Heart left ventricle (tissue), 16 donors: ENCODE measurements at regions not wholly inside any gene's neighbourhood (a gene's known extent, or its start where the extent isn't known, plus 50 kb on each side); places are given as distances from the start of the nearest gene placed in this dataset.
A peak's percentile ranks its signal among the peaks of the same experiment; 100 is the strongest.

Experiments used
- ATAC-seq, 4 donors: fragments of 200-7000 bp; cut with Tn5 transposase; one replicate each; pipeline ENCODE4 v1.9.1; 2020 to 2022; ENCODE audit warnings: moderate library complexity in 4 of 4, mild to moderate bottlenecking in 3 of 4, moderate number of reproducible peaks in 1 of 4
- DNase-seq, 5 donors: peaks; one replicate each; pipeline ENCODE4 v3.0.0-alpha.2; 2020
- H3K27ac ChIP-seq, 12 donors: fragments of 200-600 bp; sonication (generic) in 4 of 12; one replicate each; pipeline versions ENCODE4 v1.5.0 to v1.8.0; 2016 to 2022; ENCODE audit warnings: mild to moderate bottlenecking in 2 of 12
- H3K27me3 ChIP-seq, 9 donors: fragments of 200-600 bp; sonication (generic) in 2 of 9; one replicate each; pipeline versions ENCODE4 v1.5.1 to v1.8.0; 2016 to 2022; ENCODE audit warnings: mild to moderate bottlenecking in 3 of 9
- H3K36me3 ChIP-seq, 9 donors: fragments of 200-600 bp; sonication (generic) in 2 of 9; one replicate each; pipeline versions ENCODE4 v1.5.0 to v1.8.0; 2018 to 2022; ENCODE audit warnings: mild to moderate bottlenecking in 2 of 9
- H3K4me1 ChIP-seq, 12 donors: fragments of 200-600 bp; sonication (generic) in 4 of 12; one replicate each; pipeline versions ENCODE4 v1.5.0 to v1.8.0; 2016 to 2022; ENCODE audit warnings: mild to moderate bottlenecking in 3 of 12
- H3K4me3 ChIP-seq, 12 donors: fragments of 200-600 bp; sonication (generic) in 4 of 12; one replicate each; pipeline versions ENCODE4 v1.5.0 to v1.8.0; 2017 to 2022; ENCODE audit warnings: mild to moderate bottlenecking in 9 of 12, moderate library complexity in 4 of 12
- H3K9me3 ChIP-seq, 12 donors: fragments of 200-600 bp; sonication (generic) in 4 of 12; one replicate each; pipeline versions ENCODE4 v1.5.0 to v1.8.0; 2016 to 2022; ENCODE audit warnings: mild to moderate bottlenecking in 1 of 12
- CTCF ChIP-seq, 12 donors: fragments of 200-600 bp; sonication (generic) in 4 of 12; IDR thresholded peaks; one replicate each; pipeline versions ENCODE4 v1.5.0 to v1.8.0; 2018 to 2022; ENCODE audit warnings: antibody characterized with exemption in 12 of 12, mild to moderate bottlenecking in 5 of 12
- POLR2A ChIP-seq, 2 donors: fragments of 450-650 bp; IDR thresholded peaks; one replicate each; pipeline ENCODE4 v1.6.1; 2017; ENCODE audit warnings: antibody characterized with exemption in 2 of 2, mild to moderate bottlenecking in 2 of 2, moderate library complexity in 2 of 2
- WGBS, 4 donors: extraction: QIAGEN DNeasy Blood & Tissue Kit in 2 of 4; methylation state at CpG; one replicate each; pipeline versions ENCODE4 v1.1.5 to v1.1.7; 2013 to 2018; 5-methylcytosine and 5-hydroxymethylcytosine counted together
- intact Hi-C, 10 donors: fragments of 100-400 bp; cut with DNase I; formaldehyde crosslinking; loops; one replicate each; pipeline versions ENCODE4 v1.11.1 to v1.14.2; 2022
- donor health status: ischemic (EF 13 %, LVEDD 7.1; RV severe dilation, severe dysfunction).
- donor health status: healthy with polysubstance abuse.
- donor health status: DM: no; HTN: yes; CAD: no.
- donor health status: DM: no; HTN: no; CAD: no.
- donor health status: ischemic (EF 25% LVEDD 6.9; RV normal size, moderate dysfunction).
- donor health status: ischemic (EF 25% LVEDD 5.7; RV mildly dilated, moderate dysfunction).
- donor health status: healthy.
- donor health status: DM: yes; HTN: yes; CAD: no.
- donor health status: ischemic (EF 35%, LVEDD 5.7; RV mildly dilated, moderate dysfunction).
- donor health status: nonischemic (EF 11% LVEDD 7.7; RV severe dilation, severe dysfunction).
- donor health status: DM: yes; HTN: yes; CAD: no.
- donor health status: PGD.
- donor health status: ischemic (EF 29% LVEDD 5.4; RV normal size, mild dysfunction).
- donor health status: nonischemic (EF 23%, LVEDD 6.1; RV moderate dilation, normal function).

- H3K27ac ChIP-seq = no peak overlapping the region
These were observed 70.5 kb downstream of the FAM217A start for GRCh38 chr6:4008324-4009047.

GRCh38 chr6:4009486-4009885 is 69.5 kb downstream of the FAM217A start:
- no peak for ATAC-seq
- intact Hi-C loops = no loop called here
- TF ChIP-seq CTCF (IDR thresholded peaks at IDR 0.05) (no peak), POLR2A (IDR thresholded peaks at IDR 0.05) (no peak)
- no peak for DNase-seq
- peaks cover 0 to 8% (median 0%) of the 10 kb centered on the region in 9 donors for H3K36me3 ChIP-seq
- peaks cover 0 to 5% (median 0%) of the 10 kb centered on the region in 12 donors for H3K9me3 ChIP-seq
- no peaks in the 10 kb centered on the region for H3K27me3 ChIP-seq
- H3K27ac ChIP-seq = no peak overlapping the region
- 91 to 96% (median 94%) methylated on average over 8 of the region's 8 CpGs for WGBS, 4 donors
- peaks cover 0 to 31% (median 8%) of the 10 kb centered on the region in 12 donors for H3K4me1 ChIP-seq
- no peak overlapping the region for H3K4me3 ChIP-seq

More at GRCh38 chr6:4008324-4009047, 70.5 kb downstream of the FAM217A start:
- ATAC-seq (peak in 3 of 4 donors; percentile 48 to 70 (median 66)), DNase-seq (no peak)
- intact Hi-C loops = no loop called here
- TF ChIP-seq POLR2A (IDR thresholded peaks at IDR 0.05) (no peak), CTCF (IDR thresholded peaks at IDR 0.05) (peak in 11 of 12 donors; percentile 13 to 58 (median 42))
- 68 to 76% (median 75%) methylated on average over 3 of the region's 3 CpGs for WGBS, 4 donors
- peaks cover 0 to 31% (median 8%) of the 10 kb centered on the region in 12 donors for H3K4me1 ChIP-seq
- H3K9me3 ChIP-seq = peaks cover 0 to 4% (median 0%) of the 10 kb centered on the region in 12 donors
- peaks cover 0 to 8% (median 0%) of the 10 kb centered on the region in 9 donors for H3K36me3 ChIP-seq
- H3K27me3 ChIP-seq = no peaks in the 10 kb centered on the region
- H3K4me3 ChIP-seq = no peak overlapping the region

- Histone ChIP-seq H3K4me3 (no peak overlapping the region), H3K9me3 (peaks cover 0 to 5% (median 0%) of the 10 kb centered on the region in 12 donors), H3K4me1 (peaks cover 0 to 31% (median 8%) of the 10 kb centered on the region in 12 donors), H3K27me3 (no peaks in the 10 kb centered on the region), H3K27ac (no peak overlapping the region), H3K36me3 (peaks cover 0 to 9% (median 0%) of the 10 kb centered on the region in 9 donors)
- WGBS, 4 donors = 59 to 65% (median 62%) methylated on average over 2 of the region's 2 CpGs
- intact Hi-C loops = no loop called here
- no peak for DNase-seq
- TF ChIP-seq POLR2A (IDR thresholded peaks at IDR 0.05) (no peak), CTCF (IDR thresholded peaks at IDR 0.05) (no peak)
- no peak for ATAC-seq
These were observed 68.9 kb downstream of the FAM217A start for GRCh38 chr6:4010048-4010447.

- DNase-seq (no peak), ATAC-seq (peak in 1 of 4 donors; percentile 39)
- no peak overlapping the region for H3K4me3 ChIP-seq
- H3K36me3 ChIP-seq = peaks cover 0 to 10% (median 0%) of the 10 kb centered on the region in 9 donors
- no peak overlapping the region for H3K27ac ChIP-seq
- 62 to 72% (median 67%) methylated on average over 3 of the region's 3 CpGs for WGBS, 4 donors
- H3K27me3 ChIP-seq = no peaks in the 10 kb centered on the region
- H3K4me1 ChIP-seq = peaks cover 0 to 34% (median 8%) of the 10 kb centered on the region in 12 donors
- TF ChIP-seq CTCF (IDR thresholded peaks at IDR 0.05) = no peak
- no peak for TF ChIP-seq POLR2A (IDR thresholded peaks at IDR 0.05)
- intact Hi-C loops = no loop called here
- H3K9me3 ChIP-seq = peaks cover 0 to 5% (median 0%) of the 10 kb centered on the region in 12 donors
These were observed 68.2 kb downstream of the FAM217A start for GRCh38 chr6:4010689-4011090.
